ENCODE measurements at regions not wholly inside any gene's neighbourhood (a gene's known extent, or its start where the extent isn't known, plus 50 kb on each side); places are given as distances from the start of the nearest gene placed in this dataset.

DNA sequence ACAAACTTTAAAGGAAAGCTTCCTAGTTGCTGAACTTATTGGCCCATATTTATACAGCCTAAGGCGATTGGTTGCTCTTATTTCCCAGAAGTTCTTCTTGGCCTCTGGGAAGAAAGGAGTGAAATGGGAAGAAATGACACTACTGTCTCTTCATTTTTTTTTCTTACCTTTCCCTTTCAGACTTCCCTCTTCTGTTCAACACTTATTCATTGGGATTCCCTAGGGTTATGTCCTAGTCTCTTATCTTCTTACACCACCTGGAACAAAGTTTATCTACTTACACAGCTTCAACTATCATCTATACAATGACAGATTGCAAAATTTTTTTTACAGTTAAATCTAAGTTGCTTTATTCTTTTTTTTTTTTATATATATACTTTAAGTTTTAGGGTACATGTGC, 68.0 kb downstream of the SNX12 start:
- WGBS, 2 donors, result 50 to 64% methylated on average over 1 of the region's 1 CpG
- Histone ChIP-seq H3K27me3 (no peaks in the 10 kb centered on the region), H3K27ac (no peak overlapping the region), H3K36me3 (no peaks in the 10 kb centered on the region), H3K4me1 (no peaks in the 10 kb centered on the region), H3K9me3 (no peaks in the 10 kb centered on the region), H3K4me3 (no peak overlapping the region)
- no peak for DNase-seq (ENCODE audit: low spot score in 2 of 2)
- no peak for TF ChIP-seq EP300 (IDR thresholded peaks at IDR 0.05)
- TF ChIP-seq, protein P1, sequence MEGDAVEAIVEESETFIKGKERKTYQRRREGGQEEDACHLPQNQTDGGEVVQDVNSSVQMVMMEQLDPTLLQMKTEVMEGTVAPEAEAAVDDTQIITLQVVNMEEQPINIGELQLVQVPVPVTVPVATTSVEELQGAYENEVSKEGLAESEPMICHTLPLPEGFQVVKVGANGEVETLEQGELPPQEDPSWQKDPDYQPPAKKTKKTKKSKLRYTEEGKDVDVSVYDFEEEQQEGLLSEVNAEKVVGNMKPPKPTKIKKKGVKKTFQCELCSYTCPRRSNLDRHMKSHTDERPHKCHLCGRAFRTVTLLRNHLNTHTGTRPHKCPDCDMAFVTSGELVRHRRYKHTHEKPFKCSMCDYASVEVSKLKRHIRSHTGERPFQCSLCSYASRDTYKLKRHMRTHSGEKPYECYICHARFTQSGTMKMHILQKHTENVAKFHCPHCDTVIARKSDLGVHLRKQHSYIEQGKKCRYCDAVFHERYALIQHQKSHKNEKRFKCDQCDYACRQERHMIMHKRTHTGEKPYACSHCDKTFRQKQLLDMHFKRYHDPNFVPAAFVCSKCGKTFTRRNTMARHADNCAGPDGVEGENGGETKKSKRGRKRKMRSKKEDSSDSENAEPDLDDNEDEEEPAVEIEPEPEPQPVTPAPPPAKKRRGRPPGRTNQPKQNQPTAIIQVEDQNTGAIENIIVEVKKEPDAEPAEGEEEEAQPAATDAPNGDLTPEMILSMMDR (IDR thresholded peaks at IDR 0.05), result no peak
- no peak for TF ChIP-seq POLR2A (IDR thresholded peaks at IDR 0.05)

DNA sequence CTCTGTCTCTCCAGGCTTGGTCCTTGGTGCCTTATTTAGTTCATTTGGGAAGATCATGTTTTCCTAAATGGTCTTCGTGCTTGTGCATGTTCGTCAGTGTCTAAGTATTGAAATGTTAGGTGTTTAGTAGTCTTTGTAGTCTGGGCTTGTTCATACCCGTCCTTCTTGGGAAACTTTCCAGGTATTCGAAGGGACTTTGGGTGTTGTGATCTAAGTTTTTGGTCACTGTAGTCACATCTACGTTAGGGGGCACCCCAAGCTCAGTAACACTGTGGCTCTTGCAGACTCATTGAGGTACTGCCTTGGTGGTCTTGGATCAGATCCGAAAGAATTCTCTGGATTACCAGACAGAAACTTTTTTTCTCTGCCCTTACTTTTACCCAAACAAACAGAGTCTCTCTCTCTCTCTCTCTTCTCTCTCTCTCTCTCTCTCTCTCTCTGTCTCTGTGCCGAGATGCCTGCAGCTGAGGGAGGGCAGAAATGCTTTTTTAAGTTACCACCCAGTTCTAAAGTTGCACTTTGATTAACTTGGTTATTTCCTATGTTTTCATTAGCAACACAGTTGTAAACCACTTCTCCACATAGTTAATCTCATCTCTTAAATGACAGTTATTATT, 67.6 kb upstream of the SLC7A3 start:
- Histone ChIP-seq H3K9me3 (peaks cover 0 to 6% (median 0%) of the 10 kb centered on the region in 4 donors), H3K4me3 (no peak overlapping the region), H3K27ac (no peak overlapping the region), H3K27me3 (no peaks in the 10 kb centered on the region), H3K4me1 (no peaks in the 10 kb centered on the region), H3K36me3 (no peaks in the 10 kb centered on the region)
- TF ChIP-seq, protein P1 (IDR thresholded peaks at IDR 0.05), result peak in 3 of 5 experiments; percentile 13 to 48 (median 15)
- no peak for TF ChIP-seq EP300 (IDR thresholded peaks at IDR 0.05)
- 6 to 23% methylated on average over 7 of the region's 7 CpGs for WGBS, 2 donors
- peak in 1 of 2 donors; percentile 19 for DNase-seq (ENCODE audit: low spot score in 2 of 2)

DNA sequence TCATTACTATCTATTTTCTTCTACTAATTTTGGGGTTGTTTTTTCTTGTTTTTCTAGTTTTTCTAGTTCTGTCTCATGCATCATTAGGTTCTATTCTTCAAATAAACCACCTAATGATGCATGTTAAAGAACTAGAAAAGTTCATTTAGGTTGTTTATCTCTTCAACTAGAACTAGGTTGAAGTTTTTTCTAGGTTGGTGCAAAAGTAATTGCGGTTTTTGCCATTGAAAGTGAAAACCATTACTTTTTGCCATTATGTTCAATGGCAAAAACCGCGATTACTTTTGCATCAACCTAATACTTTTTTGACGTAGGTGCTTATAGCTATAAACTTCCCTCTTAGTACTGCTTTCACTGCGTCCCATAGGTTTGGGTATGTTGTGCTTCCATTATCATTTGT, 64.4 kb upstream of the SLC7A3 start:
- DNase-seq (ENCODE audit: low spot score in 2 of 2), result no peak
- WGBS, 2 donors, result 88 to 92% methylated on average over 5 of the region's 5 CpGs
- H3K4me3 ChIP-seq, result no peak overlapping the region
- TF ChIP-seq POLR2A (IDR thresholded peaks at IDR 0.05) (no peak), EP300 (IDR thresholded peaks at IDR 0.05) (no peak)
- TF ChIP-seq, protein P1 (IDR thresholded peaks at IDR 0.05), result no peak
- no peaks in the 10 kb centered on the region for H3K36me3 ChIP-seq
- no peak overlapping the region for H3K27ac ChIP-seq
- peaks cover 0 to 19% (median 0%) of the 10 kb centered on the region in 4 donors for H3K9me3 ChIP-seq
- H3K4me1 ChIP-seq, result no peaks in the 10 kb centered on the region
- H3K27me3 ChIP-seq, result no peaks in the 10 kb centered on the region

DNA sequence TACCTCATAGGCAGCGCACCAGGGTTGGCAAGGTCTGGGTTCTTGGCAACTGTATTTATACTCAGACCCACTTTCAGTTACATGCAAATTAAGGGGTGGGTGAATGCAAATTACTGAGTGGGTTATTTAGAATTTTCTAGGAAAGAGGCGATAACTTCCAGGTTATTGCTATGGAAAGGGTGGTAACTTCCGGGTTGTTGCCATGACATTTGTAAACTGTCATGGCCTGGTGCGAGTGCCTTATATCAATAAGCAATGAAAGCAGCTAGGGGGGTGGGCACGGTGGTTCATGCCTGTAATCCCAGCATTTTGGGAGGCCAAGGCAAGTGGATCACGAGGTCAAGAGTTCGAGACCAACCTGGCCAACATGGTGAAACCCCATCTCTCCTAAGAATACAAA, 57.5 kb upstream of the SLC7A3 start:
- no peak for TF ChIP-seq POLR2A (IDR thresholded peaks at IDR 0.05)
- TF ChIP-seq EP300 (IDR thresholded peaks at IDR 0.05), result no peak
- TF ChIP-seq, protein P1 (IDR thresholded peaks at IDR 0.05), result no peak
- Histone ChIP-seq H3K9me3 (peaks cover 0 to 11% (median 0%) of the 10 kb centered on the region in 4 donors), H3K4me1 (no peaks in the 10 kb centered on the region), H3K27me3 (no peaks in the 10 kb centered on the region), H3K36me3 (no peaks in the 10 kb centered on the region), H3K27ac (no peak overlapping the region), H3K4me3 (no peak overlapping the region)
- 83 to 96% methylated on average over 7 of the region's 7 CpGs for WGBS, 2 donors
- DNase-seq (ENCODE audit: low spot score in 2 of 2), result no peak

Measured in tibial nerve (tissue), 4 donors.